Ishikawa (cell line): ENCODE measurements at regions not wholly inside any gene's neighbourhood (a gene's known extent, or its start where the extent isn't known, plus 50 kb on each side); places are given as distances from the start of the nearest gene placed in this dataset.
"Not testable (repeated sequence)": the region's sequence is repeated elsewhere in the genome, so short reads cannot be mapped to it uniquely, and the experiment has no call there.

Experiments used
- CEBPB ChIP-seq: IDR thresholded peaks from 2 replicates; pipeline ENCODE4 v1.6.1; 2012
- CREB1 ChIP-seq: IDR thresholded peaks from 2 replicates; pipeline ENCODE4 v1.6.1; 2012; ENCODE audit warnings: low read depth
- EGR1 ChIP-seq: IDR thresholded peaks from 2 replicates; pipeline ENCODE4 v1.6.1; 2012
- EP300 ChIP-seq: IDR thresholded peaks from 2 replicates; pipeline ENCODE4 v1.6.1; 2012; ENCODE audit warnings: borderline replicate concordance
- FOXM1 ChIP-seq: IDR thresholded peaks from 2 replicates; pipeline ENCODE4 v1.6.1; 2012; ENCODE audit warnings: low read depth, borderline replicate concordance
- MAX ChIP-seq: IDR thresholded peaks from 2 replicates; pipeline ENCODE4 v1.6.1; 2012
- RAD21 ChIP-seq: IDR thresholded peaks from 2 replicates; pipeline ENCODE4 v1.6.1; 2012; ENCODE audit warnings: low read depth
- REST ChIP-seq: IDR thresholded peaks from 2 replicates; pipeline ENCODE4 v1.6.1; 2012; ENCODE audit warnings: low read depth, mild to moderate bottlenecking
- TAF1 ChIP-seq: IDR thresholded peaks from 2 replicates; pipeline ENCODE4 v1.6.1; 2012; ENCODE audit warnings: low read depth, mild to moderate bottlenecking
- TCF12 ChIP-seq: IDR thresholded peaks from 2 replicates; pipeline ENCODE4 v1.6.1; 2012; ENCODE audit warnings: low read depth
- USF1 ChIP-seq: IDR thresholded peaks from 2 replicates; pipeline ENCODE4 v1.6.1; 2012
- YY1 ChIP-seq: IDR thresholded peaks from 2 replicates; pipeline ENCODE4 v1.6.1; 2012; ENCODE audit warnings: low read depth

- not testable (repeated sequence) for TF ChIP-seq YY1, EP300, RAD21, TAF1, REST, FOXM1, CREB1, TCF12, CEBPB, USF1
- TF ChIP-seq MAX (peak; percentile 15; the same call in 1 of the 2 replicates), EGR1 (peak; percentile 43; the same call in 1 of the 2 replicates)
Measured at GRCh38 chr18:55664758-55665400, 76.9 kb upstream of the TCF4 start.
